Sciatic nerve (tissue), 2 donors: ENCODE measurements at regions not wholly inside any gene's neighbourhood (a gene's known extent, or its start where the extent isn't known, plus 50 kb on each side); places are given as distances from the start of the nearest gene placed in this dataset.
"Not testable (repeated sequence)": the region's sequence is repeated elsewhere in the genome, so short reads cannot be mapped to it uniquely, and the experiment has no call there.

Experiments used
- ATAC-seq: fragments of 200-7000 bp; cut with Tn5 transposase; one replicate; pipeline ENCODE4 v1.9.1; 2020; ENCODE audit warnings: mild to moderate bottlenecking, moderate library complexity
- DNase-seq: peaks from one replicate; pipeline ENCODE4 v3.0.0-alpha.2; 2020; ENCODE audit warnings: low spot score
- intact Hi-C: fragments of 100-400 bp; cut with DNase I; formaldehyde crosslinking; loops from one replicate; pipeline ENCODE4 v1.14.2; 2022
- donor health status: DM: no; HTN: no; CAD: no.
- donor health status: DM: no; HTN: no; CAD: no.

DNA sequence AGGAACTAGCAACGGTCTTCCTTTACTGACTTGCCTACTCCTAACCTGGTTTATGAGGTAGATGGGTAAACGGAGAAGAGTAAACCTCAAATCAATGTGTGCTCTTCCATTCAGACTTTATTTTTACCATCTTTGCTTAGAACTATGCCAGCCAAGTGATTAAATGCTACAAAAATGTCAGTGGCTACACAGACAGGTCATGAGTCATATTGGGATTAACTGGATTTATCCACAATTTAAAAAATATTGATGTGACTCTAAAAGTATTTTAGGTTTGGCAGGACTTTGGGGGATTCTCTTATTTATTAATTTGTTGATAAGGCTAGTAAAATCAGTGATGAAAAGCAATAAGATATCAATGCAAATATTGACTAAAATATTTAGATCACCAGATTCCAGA, 275.0 kb downstream of the PLK2 start:
- DNase-seq (no peak), ATAC-seq (no peak)

DNA sequence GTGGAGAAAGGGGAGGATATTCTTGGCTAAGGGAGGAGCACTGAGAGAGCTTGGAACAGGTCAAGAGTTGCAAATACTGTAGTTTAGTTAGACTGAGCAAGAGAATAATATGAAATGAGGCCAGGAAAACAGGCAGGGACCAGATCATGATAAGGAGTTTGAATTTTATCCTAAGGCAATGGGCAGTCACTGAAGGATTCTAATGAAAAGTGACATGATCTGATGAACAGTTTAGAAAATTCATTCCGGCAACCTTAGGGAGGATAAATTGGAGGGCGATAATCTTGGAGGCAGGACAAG, 276.1 kb downstream of the PLK2 start:
- no peak for ATAC-seq
- intact Hi-C loops: no loop called here
- no peak for DNase-seq

More for the DNA sequence above, 275.0 kb downstream of the PLK2 start:
- intact Hi-C loops: no loop called here

DNA sequence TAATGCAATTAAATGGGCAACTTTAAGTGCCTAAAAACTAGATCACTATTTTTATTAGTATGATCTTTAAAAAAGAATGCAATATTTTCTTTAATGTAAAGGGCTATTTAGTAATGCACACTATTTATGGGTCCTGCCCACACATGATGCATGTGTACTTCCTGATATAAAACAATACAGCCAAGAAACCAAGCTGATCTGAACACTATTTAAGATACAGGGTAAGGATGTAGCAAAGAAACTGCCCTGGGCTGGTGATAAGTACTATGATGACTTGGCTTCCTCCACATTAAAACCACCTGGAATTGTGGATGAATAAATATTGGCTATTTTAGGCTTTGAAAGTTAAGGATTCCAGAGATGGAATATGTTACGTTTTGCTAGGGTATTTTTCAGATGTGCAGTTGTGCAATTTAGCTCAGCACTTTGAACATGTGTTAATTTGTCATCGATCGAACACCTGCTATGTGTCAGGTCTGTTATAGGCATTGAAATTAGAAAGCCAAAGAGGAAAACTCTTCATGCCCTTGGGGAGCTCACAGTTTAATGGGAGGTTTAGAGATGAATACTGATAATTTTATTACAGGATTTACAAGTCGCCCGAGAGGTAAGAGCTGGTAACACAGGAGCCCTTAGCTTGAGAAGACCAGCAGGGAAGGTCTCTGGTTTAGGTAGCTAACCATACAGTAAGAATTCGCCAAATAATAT, 276.7 kb downstream of the PLK2 start:
- DNase-seq: no peak
- intact Hi-C loops: no loop called here

DNA sequence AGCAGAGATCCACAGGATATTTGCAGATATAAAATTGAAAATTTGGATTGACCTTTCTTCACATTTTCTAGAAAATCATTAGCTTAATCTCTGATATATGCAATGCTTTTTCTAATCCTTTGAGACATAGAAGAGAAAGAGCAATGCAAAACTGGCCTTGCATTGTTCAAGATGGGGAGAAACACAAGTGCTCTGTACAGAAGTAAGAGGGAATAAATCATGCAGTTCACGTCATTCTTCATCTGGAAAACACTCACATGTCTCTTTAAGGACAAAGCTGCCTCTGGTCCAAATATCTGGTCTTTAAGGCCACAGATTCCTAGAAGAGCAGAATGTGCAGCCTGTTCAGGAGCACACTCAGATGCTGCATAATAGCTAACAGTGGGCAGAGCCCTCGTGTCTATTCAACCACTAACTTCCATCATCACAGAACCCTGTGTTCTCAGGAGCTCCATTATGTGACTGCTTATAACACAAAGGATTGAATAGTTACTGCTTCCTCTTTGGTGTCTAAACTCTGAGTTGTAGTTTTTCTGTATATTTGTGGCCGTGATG, 277.5 kb downstream of the PLK2 start:
- ATAC-seq (no peak), DNase-seq (no peak)
- intact Hi-C loops: no loop called here

More for the DNA sequence above, 276.7 kb downstream of the PLK2 start:
- no peak for ATAC-seq

DNA sequence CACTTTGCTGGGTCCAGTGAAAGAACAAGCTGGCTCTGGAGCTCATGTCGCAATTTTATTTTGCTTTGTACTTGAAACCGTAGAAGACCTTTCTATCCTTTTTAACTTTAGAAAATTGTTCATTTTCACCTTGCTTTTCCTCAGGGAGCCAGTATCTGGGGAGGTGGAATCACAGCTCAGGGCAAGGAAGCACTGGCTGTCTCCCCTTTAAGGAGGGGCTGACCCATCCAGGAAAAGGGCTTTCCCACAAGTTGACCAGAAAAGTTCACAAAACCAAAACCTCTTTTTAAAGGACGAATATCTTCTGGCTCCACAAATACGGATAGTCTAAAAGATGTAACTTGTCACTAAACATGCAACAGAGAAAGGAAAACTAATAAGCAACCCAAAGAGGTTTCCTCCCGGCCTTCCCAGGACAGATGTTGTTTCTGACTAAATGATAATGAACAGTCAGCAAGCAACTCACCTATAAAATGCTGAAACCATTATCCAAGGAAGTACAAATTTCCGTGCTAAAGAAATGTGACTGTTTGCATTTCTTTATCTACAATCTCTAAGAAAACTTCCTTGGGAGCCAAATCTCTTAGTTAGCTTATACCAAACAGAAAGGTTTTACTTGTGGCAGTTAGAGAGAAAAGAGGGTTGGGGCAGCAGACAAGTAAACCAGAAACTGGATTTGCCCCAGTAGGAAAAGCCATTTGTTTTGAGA, 278.2 kb downstream of the PLK2 start:
- intact Hi-C loops: no loop called here
- ATAC-seq (no peak), DNase-seq (no peak)

DNA sequence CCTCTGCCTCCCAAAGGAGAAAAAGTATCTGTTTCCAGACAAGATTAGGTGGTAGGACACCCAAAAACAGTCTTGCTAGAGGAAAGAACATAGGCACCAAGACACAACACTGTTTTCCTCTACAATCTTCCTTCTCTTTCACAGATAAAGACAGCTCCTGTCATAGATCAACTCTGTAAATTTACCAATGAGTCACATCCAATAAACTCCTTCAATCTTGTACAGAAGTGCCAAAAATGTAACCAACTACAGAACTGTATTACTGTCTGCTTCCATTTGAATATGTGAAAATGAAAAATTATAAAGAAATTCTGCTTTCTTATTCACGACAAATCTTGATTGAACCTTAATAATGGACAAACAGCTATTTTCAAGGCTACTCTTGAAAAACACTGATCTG, 286.9 kb downstream of the PLK2 start:
- ATAC-seq: no peak
- intact Hi-C loops: no loop called here

DNA sequence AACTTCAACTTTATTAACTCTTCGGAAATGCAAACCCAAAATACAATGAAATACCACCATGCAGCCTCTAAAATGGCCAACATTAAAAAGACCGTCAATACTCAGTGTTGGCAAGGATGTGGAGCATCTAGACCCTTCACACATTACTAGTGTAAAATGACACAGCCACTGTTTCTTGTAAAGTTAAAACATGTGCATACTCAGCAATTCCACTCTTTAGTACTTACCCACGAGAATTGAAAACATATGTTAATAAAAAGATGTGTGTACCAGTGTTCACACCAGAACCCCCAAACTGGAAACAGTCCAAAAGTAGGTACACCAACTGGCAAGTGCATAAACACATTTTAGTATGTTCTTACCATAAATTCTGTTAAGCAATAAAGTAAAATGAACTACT, 294.7 kb downstream of the PLK2 start:
- intact Hi-C loops: no loop called here
- ATAC-seq (no peak), DNase-seq (no peak)

More for the DNA sequence above, 286.9 kb downstream of the PLK2 start:
- no peak for DNase-seq

DNA sequence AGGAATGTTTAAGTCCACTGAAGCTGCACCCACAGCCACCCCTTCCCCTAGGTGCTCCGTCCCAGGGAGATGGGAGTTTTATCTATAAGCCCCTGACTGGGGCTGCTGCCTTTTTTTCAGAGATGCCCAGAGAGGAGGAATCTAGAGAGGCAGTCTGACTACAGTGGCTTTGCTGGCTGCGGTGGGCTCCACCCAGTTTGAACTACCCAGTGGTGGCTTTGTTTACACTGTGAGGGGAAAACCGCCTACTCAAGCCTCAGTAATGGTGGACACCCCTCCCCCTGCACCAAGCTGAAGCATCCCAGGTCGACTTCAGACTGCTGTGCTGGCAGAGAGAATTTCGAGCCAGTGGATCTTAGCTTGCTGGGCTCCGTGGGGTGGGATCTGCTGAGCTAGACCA, 298.0 kb downstream of the PLK2 start:
- DNase-seq, ATAC-seq, intact Hi-C loops: not testable (repeated sequence)

DNA sequence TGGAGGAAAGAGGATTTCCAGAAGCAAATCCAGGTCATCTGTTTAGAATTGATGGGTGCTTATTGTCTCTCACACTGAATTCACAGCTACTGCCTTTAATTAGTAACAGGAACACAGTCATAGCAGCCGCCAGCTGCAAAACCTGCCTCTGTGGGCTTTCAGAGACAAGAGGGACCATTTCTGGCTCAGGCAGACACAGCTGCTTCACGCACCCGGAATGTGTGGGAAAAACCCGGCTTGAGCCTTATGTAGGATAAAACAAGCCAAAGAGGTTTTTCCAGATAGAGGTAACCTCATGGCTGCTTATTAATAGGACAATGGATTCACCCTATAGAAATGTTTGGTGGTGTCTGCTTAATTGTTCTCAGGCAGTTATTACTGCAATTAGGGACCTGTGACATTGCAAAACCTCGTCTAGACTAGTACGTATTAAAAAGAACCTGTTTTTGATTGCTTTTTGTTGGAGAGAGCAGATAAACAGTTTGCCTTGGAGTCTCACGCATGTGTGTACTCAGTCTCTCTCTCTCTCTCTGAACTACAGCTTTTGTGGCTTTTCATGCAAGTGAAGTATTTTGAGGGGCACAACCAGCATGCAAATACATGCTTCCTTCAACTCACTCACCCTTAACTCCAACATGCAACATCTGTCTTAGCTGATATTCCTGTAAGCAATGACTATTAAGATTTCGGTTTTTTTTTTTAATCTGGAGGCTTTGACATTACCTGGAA, 302.7 kb downstream of the PLK2 start:
- ATAC-seq (no peak), DNase-seq (no peak)
- intact Hi-C loops: no loop called here

DNA sequence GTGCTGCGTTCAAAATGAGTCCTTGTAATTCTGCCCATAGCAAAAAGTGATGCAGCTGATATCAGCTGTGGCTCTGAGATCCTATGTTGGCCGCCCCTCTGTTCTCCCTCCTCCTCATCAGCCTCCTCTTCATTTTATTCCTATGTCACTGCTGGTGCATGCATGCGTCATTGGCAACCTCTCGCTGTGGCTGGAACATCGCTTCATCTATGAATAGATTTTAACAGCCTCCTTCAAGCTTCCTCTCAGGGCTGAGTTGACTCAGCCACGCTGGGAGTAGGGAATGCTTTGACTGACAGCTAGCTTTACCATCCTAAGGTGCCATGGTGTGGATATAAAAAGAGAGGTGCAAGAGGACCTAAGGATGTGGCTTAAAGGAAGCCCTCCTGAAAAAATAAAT, 303.5 kb downstream of the PLK2 start:
- ATAC-seq: no peak
- intact Hi-C loops: no loop called here

DNA sequence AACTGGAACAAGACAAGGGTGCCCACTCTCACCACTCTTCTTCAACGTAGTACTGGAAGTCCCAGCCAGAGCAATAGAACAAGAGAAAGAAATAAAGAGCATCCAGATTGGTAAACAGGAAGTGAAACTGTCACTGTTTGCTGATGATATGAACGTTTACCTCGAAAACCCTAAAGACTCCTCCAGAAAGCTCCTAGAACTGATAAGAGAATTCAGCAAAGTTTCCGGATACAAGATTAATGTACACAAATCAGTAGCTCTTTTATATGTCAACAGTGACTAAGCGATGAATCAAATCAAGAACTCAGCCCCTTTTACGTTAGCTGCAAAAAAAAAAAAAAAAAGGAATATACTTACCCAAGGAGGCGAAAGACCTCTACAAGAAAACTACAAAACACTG, 306.6 kb downstream of the PLK2 start:
- DNase-seq (no peak), ATAC-seq (no peak)
- intact Hi-C loops: no loop called here

More for the DNA sequence above, 303.5 kb downstream of the PLK2 start:
- DNase-seq: no peak

DNA sequence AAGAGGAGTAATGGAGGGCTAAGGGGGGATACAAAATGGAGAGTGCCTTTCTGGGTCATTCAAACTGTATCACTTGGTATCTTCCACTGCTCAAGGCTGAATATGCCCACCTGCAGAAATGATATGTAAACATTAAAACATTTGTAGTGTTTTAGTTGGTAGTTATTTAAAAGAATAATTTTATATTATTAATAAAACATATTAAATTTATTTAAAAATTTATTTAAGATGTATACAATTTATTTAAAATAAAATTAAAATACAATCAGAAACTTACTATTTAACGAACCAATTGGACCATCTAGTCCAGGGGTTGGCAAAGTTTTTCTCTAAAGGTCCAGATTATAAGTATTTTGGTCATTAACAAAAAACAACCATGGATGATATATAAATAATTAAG, 308.5 kb downstream of the PLK2 start:
- intact Hi-C loops: no loop called here
- DNase-seq (no peak), ATAC-seq (no peak)

DNA sequence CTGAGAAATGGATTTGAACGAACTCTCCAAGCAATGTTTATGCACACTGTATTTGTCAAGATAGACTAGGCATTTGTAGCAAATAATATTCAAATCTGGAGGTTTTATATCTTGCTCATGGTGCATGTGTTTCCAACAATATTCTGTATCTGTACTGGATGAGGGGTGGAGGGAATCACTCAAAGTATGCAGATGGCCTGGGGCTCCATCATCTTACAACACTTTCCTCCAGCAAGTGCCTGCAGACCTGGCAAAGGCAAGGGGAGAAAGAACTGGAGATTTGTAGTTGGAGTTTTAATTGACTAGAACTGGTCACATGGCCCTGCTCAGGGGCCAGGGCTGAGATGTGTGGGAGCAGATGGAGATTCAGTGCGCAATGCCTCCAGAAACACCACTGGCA, 309.0 kb downstream of the PLK2 start:
- DNase-seq: no peak
- intact Hi-C loops: no loop called here
- ATAC-seq: no peak

DNA sequence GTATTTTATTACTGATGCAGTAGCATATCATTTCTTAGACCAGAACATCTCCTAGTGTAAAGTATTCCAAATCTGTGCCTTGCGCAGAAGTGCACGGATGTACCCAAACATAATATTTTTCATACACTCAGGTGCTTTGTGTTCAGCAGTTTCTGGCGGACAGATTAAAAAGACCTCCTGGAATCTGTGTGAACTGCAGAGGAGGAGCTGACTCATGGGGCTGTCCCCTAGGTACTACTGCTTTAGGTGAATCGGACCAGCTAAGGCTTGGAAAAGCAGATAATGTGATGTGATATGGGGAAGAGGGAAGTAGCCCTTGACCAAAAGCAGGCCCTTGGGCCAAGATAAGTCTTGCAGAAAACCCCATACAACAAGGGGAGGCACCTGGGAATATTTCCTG, 310.1 kb downstream of the PLK2 start:
- no peak for ATAC-seq
- intact Hi-C loops: no loop called here

DNA sequence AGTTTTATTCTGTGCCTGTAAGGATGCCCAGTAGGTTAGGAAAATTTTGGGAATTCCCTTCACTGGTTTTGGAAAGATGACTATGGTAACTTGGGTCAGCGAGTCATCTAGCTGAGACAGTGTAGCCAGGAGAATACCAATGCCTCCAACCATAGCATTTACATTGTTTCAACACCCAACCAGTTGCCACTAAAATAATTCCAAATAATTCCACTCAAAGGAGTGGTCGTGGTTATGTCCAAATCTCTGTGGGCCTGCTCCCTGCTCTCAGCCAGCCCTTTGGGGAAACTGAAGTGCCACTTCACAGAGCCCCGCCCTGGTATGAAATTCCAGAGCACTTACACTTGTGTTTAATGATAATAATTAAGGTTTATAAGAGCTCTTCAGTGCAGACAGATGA, 310.5 kb downstream of the PLK2 start:
- DNase-seq: no peak
- ATAC-seq: no peak
- intact Hi-C loops: no loop called here

More for the DNA sequence above, 310.1 kb downstream of the PLK2 start:
- no peak for DNase-seq

DNA sequence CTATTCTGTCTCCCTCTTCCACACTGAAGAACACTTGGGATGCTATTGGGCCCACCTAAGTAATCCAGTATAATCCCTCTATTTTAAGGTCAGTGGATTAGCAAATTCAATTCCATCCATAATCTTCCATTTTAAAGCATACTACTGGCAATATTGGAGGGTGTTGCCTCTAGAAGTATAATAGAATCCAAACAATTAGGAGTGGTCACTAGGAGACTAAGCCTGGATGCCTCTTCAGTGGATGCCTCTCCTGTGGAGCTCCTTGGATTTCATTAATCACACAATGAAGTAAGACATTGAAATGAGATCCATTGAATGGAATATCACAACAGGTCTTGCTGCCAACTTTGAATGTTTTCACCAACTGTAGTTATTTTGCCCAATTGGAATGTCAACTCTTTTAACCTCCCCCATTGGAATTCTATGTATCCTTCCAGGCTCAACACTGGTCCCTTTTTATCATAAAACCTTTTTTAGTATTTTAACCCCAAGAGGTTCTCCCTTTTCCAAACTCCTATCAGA, 311.6 kb downstream of the PLK2 start:
- DNase-seq (no peak), ATAC-seq (no peak)
- intact Hi-C loops: no loop called here

DNA sequence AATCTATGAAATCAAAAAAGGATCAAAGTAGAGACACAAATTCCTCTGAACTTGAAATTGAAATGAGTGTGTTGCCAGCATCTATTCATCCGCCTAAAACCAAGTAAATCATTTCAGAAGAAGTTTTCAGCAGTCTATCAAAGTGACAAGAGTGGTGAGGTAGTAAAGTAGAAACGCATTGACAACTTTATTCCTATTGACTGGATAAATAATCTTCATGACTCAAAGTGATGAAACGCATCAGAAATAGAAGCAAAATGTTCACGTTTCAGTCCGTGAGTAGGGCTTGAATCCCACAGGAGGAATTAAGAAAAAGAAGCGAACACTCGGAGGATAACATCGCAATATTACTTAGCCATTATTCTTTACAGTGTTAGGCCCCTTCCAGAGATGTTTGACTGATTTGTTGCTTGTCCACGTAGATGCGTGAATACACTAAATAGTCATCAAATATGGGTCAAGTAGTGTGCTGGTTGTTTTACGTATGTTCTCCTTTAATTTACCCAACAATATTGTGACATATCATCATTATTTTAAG, 314.4 kb downstream of the PLK2 start:
- intact Hi-C loops: no loop called here
- DNase-seq (no peak), ATAC-seq (no peak)

DNA sequence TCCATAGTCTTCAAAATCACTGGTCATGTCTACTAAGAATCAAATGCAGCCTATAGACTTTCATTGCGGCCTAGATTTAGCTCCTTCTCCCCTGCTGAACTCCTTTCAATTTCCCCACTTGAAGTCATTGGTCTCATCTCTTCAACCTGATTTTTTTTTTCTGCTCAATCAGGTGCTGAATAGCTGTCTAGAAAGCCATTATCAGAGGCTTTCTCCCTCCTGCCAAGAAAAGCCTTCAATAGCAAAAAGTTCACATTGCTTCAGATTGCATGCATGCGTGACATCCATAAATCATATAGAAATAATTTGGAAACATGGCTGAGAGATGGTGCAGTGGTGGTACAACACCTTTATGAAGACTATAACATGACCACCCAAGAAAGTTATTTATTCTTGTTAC, 316.2 kb downstream of the PLK2 start:
- ATAC-seq (no peak), DNase-seq (no peak)
- intact Hi-C loops: no loop called here

DNA sequence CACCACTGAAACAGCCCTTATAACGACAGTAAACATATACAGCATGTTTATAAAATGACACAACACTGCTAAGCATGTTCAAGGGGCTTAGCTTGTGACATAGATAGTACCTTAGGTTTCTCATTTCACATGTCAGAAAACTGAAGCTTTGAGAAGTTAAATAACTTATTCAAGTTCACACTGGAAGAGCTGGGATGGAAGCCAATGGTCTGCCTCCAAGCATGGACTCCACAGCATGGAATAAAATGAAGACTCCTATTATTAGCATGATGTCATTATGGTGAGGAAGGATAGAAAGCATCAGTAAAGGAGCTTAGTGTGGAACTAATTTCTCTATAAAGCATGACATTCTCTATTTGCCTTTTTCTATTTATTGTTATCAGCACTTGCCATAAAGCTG, 316.7 kb downstream of the PLK2 start:
- intact Hi-C loops: no loop called here
- ATAC-seq (no peak), DNase-seq (no peak)

DNA sequence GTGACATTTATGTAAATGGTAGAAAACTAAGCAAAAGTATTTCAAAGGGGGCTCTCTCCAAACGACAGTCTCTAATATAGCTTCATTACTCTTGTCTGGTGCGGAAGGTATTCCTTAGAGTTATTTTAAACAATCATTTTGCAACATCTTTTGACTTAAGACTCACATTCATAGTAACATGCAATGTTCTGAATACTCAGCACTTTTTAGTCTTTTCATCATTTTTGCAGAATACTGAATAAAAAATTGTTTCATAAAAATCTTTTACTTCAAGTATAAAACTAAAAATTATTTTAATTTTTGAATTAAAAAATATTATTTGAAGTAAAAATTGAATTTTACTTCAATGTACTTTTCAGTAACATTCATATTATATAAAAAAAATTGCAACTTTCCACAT, 321.1 kb downstream of the PLK2 start:
- intact Hi-C loops: no loop called here
- DNase-seq: no peak
- no peak for ATAC-seq
